Right lobe of liver (tissue), 6 donors: ENCODE measurements at regions not wholly inside any gene's neighbourhood (a gene's known extent, or its start where the extent isn't known, plus 50 kb on each side); places are given as distances from the start of the nearest gene placed in this dataset.

Experiments used
- ATAC-seq, 4 donors: fragments of 200-7000 bp; cut with Tn5 transposase; one replicate each; pipeline ENCODE4 v1.9.1; 2020; ENCODE audit warnings: mild to moderate bottlenecking in 4 of 4, moderate library complexity in 4 of 4
- DNase-seq, 3 donors: peaks; one replicate each; pipeline ENCODE4 v3.0.0-alpha.2; 2020
- H3K27ac ChIP-seq, 3 donors: fragments of 200-600 bp; one replicate each; pipeline ENCODE4 v1.8.0; 2022
- H3K27me3 ChIP-seq, 2 donors: fragments of 200-600 bp; one replicate each; pipeline ENCODE4 v1.8.0; 2022
- H3K36me3 ChIP-seq, 4 donors: fragments of 200-600 bp; sonication (generic) in 1 of 4; one replicate each; pipeline versions ENCODE4 v1.5.1 to v1.8.0; 2017 to 2022; ENCODE audit warnings: control low read depth in 1 of 4
- H3K4me1 ChIP-seq, 4 donors: fragments of 200-600 bp; sonication (generic) in 1 of 4; one replicate each; pipeline versions ENCODE4 v1.5.1 to v1.8.0; 2017 to 2022; ENCODE audit warnings: control low read depth in 1 of 4
- H3K4me3 ChIP-seq, 3 donors: fragments of 200-600 bp; one replicate each; pipeline ENCODE4 v1.8.0; 2022
- H3K9me3 ChIP-seq, 4 donors: fragments of 200-600 bp; sonication (generic) in 1 of 4; one replicate each; pipeline versions ENCODE4 v1.5.1 to v1.8.0; 2017 to 2022; ENCODE audit warnings: control low read depth in 1 of 4
- POLR2A ChIP-seq: fragments of 450-650 bp; IDR thresholded peaks from one replicate; pipeline ENCODE4 v1.6.1; 2017; ENCODE audit warnings: antibody characterized with exemption, mild to moderate bottlenecking
- WGBS: methylation state at CpG from one replicate; pipeline ENCODE4 v1.1.6; 2018; ENCODE audit warnings: low coverage, low lambda C conversion rate; ENCODE audit not compliant: insufficient coverage; ENCODE audit errors: missing lambda C conversion rate; 5-methylcytosine and 5-hydroxymethylcytosine counted together
- intact Hi-C, 2 donors: fragments of 100-400 bp; cut with DNase I; formaldehyde crosslinking; loops; one replicate each; pipeline versions ENCODE4 v1.11.2 to v1.14.1; 2022
- TF ChIP-seq, protein P1 (sequence below), 4 donors: fragments of 200-600 bp in 3 of 4; fragments of 450-650 bp in 1 of 4; IDR thresholded peaks; one replicate each; pipeline versions ENCODE4 v1.5.1 to v1.8.0; 2016 to 2022; ENCODE audit warnings: antibody characterized with exemption in 4 of 4, mild to moderate bottlenecking in 2 of 4
- donor health status: DM: no; HTN: yes; CAD: no.
- donor health status: DM: no; HTN: no; CAD: no.
- donor health status: DM: no; HTN: no; CAD: no.
- donor health status: DM: no; HTN: yes; CAD: no.
- donor health status: DM: no; HTN: yes; CAD: no.

DNA sequence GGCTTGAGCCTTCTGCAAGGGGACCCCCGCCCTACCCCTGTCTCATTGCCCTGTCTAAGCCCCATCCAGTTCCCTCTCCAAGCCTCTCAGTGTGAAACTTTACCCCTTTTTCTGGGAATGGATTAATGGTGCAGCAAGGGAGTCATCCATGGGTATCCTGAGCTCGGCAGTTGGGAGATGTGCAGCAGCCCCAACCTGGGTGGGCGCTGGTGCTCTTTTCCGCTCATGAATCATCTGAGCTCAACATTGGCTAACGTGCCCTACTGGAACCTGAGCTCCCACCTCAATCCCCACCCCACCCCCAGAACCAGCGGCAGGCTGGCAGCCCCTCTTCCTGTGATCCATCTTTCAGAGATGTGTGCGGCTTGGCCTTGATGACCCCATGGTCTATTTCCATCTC is 130.3 kb upstream of the MSX1 start:
- Histone ChIP-seq H3K36me3 (no peaks in the 10 kb centered on the region), H3K4me3 (no peak overlapping the region), H3K27ac (no peak overlapping the region), H3K4me1 (no peaks in the 10 kb centered on the region), H3K27me3 (no peaks in the 10 kb centered on the region), H3K9me3 (no peaks in the 10 kb centered on the region)
- no peak for ATAC-seq
- no peak for TF ChIP-seq POLR2A
- TF ChIP-seq, protein P1, sequence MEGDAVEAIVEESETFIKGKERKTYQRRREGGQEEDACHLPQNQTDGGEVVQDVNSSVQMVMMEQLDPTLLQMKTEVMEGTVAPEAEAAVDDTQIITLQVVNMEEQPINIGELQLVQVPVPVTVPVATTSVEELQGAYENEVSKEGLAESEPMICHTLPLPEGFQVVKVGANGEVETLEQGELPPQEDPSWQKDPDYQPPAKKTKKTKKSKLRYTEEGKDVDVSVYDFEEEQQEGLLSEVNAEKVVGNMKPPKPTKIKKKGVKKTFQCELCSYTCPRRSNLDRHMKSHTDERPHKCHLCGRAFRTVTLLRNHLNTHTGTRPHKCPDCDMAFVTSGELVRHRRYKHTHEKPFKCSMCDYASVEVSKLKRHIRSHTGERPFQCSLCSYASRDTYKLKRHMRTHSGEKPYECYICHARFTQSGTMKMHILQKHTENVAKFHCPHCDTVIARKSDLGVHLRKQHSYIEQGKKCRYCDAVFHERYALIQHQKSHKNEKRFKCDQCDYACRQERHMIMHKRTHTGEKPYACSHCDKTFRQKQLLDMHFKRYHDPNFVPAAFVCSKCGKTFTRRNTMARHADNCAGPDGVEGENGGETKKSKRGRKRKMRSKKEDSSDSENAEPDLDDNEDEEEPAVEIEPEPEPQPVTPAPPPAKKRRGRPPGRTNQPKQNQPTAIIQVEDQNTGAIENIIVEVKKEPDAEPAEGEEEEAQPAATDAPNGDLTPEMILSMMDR (IDR thresholded peaks at IDR 0.05), result no peak
- no peak for DNase-seq
- WGBS, result 60% methylated on average over 1 of the region's 7 CpGs
- intact Hi-C loops, result no loop called here

DNA sequence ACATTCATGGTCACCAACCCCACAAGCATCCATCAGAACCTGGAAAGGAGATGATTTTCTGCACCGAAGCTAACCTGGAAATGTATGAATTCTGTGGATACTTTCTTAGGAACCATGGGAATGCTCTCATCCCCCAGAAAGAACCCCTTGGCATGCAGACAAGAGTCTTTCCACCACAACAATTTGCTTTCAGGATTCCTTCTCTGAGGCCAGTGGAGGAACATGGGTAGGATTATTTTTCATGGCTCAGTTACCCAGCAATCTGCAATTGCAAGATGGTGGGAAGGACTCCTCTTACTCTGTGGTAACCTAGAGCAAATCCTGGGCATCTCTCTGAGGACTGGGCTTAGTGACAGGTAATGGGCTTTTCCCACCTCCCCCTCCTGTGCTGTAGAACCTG is 131.9 kb upstream of the MSX1 start:
- 67% methylated on average over 1 of the region's 1 CpG for WGBS
- Histone ChIP-seq H3K9me3 (no peaks in the 10 kb centered on the region), H3K27me3 (no peaks in the 10 kb centered on the region), H3K27ac (no peak overlapping the region), H3K4me1 (no peaks in the 10 kb centered on the region), H3K36me3 (no peaks in the 10 kb centered on the region), H3K4me3 (no peak overlapping the region)
- intact Hi-C loops, result no loop called here
- DNase-seq, result no peak
- ATAC-seq, result no peak
- TF ChIP-seq, protein P1 (IDR thresholded peaks at IDR 0.05), result no peak
- no peak for TF ChIP-seq POLR2A

DNA sequence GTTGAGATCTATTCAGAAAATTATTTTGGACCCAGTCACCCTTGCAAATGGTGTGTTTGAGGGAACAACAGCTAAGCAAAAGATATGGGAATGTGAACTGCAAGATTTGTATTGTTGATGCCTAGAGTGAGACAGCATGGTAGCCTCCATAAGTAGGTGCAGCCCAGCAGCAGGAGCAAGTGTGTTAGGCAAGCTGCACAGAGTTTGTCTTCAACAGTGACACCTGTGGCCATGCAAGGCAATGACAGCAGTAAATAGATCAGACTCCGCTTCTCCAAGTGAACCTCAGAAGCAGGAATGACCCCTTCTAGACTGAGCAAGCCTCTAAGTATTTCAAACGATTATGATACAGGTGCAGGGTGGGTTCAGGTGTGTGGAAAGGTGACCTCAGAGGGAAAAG is 133.4 kb upstream of the MSX1 start:
- Histone ChIP-seq H3K36me3 (no peaks in the 10 kb centered on the region), H3K4me1 (no peaks in the 10 kb centered on the region), H3K27me3 (no peaks in the 10 kb centered on the region), H3K4me3 (no peak overlapping the region), H3K9me3 (no peaks in the 10 kb centered on the region), H3K27ac (no peak overlapping the region)
- TF ChIP-seq, protein P1 (IDR thresholded peaks at IDR 0.05), result no peak
- no peak for TF ChIP-seq POLR2A
- ATAC-seq (no peak), DNase-seq (no peak)
- WGBS, result 20% methylated on average over 1 of the region's 2 CpGs
- intact Hi-C loops, result no loop called here

DNA sequence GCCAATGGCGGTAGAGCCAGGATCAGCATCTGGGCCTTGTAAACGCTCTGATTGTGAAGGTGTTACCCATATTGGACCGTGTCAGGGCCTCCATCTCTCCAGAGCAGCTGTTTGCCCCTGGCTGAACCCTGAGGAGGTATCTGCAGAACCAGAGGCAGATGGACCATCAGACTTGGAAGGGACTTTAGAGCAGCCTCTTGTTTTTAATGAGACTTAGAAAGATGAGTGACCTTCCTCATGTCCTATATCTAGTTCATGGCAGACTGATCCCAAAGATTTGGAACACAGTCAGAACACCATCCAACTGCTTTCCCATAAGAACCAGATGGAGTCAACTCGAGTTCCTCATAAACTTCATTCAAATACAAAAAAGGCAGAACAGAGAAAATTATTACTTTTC is 135.1 kb upstream of the MSX1 start:
- Histone ChIP-seq H3K27ac (no peak overlapping the region), H3K4me1 (no peaks in the 10 kb centered on the region), H3K36me3 (no peaks in the 10 kb centered on the region), H3K9me3 (no peaks in the 10 kb centered on the region), H3K27me3 (no peaks in the 10 kb centered on the region), H3K4me3 (no peak overlapping the region)
- intact Hi-C loops, result no loop called here
- 75% methylated on average over 3 of the region's 4 CpGs for WGBS
- no peak for TF ChIP-seq POLR2A
- TF ChIP-seq, protein P1 (IDR thresholded peaks at IDR 0.05), result no peak
- no peak for ATAC-seq
- no peak for DNase-seq

DNA sequence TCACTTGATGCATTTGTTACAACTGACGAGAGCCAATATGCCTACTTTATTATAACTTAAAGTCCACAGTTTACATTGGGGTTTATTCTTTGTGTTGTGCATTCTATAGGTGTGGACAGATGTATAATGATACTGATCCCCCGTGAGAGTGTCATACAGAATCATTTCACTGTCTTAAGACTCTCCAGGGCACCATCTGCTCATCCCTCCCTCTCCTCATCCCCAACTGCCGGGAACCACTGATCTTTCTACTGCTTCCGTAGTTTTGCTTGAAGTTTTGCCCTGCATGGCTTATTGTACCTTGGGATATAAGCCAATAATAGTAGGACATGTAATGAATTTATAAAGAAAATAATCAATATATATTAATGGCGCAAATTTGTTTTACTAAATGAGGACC is 137.8 kb upstream of the MSX1 start:
- ATAC-seq (no peak), DNase-seq (no peak)
- no peaks in the 10 kb centered on the region for H3K27me3 ChIP-seq
- H3K4me3 ChIP-seq, result no peak overlapping the region
- TF ChIP-seq, protein P1 (IDR thresholded peaks at IDR 0.05), result no peak
- no peak for TF ChIP-seq POLR2A
- H3K4me1 ChIP-seq, result no peaks in the 10 kb centered on the region
- intact Hi-C loops, result no loop called here
- H3K27ac ChIP-seq, result no peak overlapping the region
- H3K36me3 ChIP-seq, result no peaks in the 10 kb centered on the region
- no peaks in the 10 kb centered on the region for H3K9me3 ChIP-seq
- 93% methylated on average over 5 of the region's 5 CpGs for WGBS
